ENCODE measurements at regions not wholly inside any gene's neighbourhood (a gene's known extent, or its start where the extent isn't known, plus 50 kb on each side); places are given as distances from the start of the nearest gene placed in this dataset.

GRCh38 chr4:123777373-123777772 is 380.8 kb downstream of the SPRY1 start:
- no peak for DNase-seq

GRCh38 chr4:123783151-123783790 is 386.7 kb downstream of the SPRY1 start:
- DNase-seq: no peak

DNA sequence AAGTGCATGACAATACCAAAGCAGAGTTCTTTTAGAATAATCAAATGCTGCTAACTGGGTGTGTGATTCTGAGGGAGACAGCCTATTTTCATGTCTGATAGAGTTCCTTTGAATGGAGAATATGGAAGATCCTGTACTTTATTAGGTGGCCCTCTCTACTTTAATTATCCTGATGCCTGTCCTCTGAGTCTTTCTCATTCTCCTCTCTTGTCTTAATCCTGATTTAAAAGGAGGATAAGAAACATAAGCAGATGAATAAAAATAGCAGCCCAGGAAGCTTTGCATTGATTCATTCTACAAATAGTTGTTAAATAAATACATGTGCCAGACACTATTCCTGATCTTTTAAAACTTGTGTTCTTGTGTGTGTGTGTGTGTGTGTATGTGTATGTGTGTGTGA is 387.3 kb downstream of the SPRY1 start:
- no peak for DNase-seq

GRCh38 chr4:123784626-123785025 is 388.0 kb downstream of the SPRY1 start:
- no peak for DNase-seq

DNA sequence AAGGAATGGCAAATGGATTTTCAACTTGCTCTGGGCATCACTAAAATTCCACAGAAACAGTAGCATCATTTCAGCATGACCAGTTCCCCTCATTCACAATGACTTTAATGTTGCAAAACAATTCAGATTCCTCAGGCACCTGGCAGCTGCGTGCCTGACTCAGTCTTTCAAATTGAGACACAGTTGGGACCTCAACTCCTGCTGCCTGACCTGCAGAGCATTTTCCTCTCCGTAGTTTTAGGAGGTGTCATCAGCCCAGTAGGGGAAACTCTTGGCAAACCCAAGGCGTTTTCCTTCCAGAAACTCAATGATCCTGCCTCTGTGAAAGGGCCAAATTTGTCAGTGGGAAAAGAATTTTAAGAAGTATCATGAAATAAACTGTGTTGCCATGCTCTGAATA is 388.9 kb downstream of the SPRY1 start:
- DNase-seq: no peak

- DNase-seq: no peak
Measured at GRCh38 chr4:123786163-123786915, 389.7 kb downstream of the SPRY1 start.

GRCh38 chr4:123786920-123787319 is 390.3 kb downstream of the SPRY1 start:
- no peak for DNase-seq

GRCh38 chr4:123787512-123788080 is 391.0 kb downstream of the SPRY1 start:
- DNase-seq: no peak

GRCh38 chr4:123788577-123788976 is 392.0 kb downstream of the SPRY1 start:
- no peak for DNase-seq

DNA sequence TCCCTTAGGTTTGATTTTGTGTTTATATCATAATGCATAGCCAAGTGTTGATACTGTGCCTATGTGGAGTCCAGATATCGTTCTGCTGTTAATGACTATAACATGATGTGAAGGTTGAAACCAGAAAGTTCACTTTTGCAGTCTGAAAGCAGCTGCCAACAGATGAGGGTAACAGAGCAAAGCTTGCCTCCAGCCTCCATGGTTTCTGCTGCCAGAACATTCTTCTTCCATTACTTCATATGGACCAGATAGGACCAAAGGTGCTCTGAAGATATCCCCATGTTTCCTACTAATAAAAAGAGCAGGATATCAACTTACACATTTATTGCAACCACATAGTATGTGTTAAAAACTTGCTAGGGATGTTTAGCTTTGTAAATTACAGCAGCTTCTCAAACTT is 394.1 kb downstream of the SPRY1 start:
- DNase-seq: no peak

DNA sequence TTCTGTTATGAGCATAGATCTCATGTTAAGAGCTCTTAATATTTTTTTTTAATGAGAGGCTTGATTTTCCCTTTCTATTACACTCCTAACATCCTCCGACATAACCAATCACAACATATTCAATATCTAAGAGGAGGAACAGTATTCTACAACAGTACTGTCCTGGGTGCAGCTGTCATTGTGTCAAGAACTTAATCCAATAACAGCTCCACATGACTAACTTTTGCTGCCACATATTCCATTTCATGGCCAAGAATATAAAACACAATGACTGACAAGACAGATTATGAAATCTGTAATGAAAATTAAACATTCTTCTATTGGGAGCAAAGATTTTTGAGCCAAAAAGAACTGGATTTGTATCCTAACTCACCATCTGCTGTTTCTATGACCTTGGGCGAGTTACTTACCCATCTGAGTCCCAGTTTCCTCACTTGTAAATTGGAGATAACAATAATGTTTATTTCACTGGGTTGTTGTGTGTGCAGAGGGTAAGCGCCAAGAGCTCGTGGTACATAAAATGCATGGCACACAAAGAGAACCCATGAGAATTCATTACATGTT is 405.6 kb downstream of the SPRY1 start:
- no peak for DNase-seq

GRCh38 chr4:123802933-123803332 is 406.3 kb downstream of the SPRY1 start:
- DNase-seq: no peak

DNA sequence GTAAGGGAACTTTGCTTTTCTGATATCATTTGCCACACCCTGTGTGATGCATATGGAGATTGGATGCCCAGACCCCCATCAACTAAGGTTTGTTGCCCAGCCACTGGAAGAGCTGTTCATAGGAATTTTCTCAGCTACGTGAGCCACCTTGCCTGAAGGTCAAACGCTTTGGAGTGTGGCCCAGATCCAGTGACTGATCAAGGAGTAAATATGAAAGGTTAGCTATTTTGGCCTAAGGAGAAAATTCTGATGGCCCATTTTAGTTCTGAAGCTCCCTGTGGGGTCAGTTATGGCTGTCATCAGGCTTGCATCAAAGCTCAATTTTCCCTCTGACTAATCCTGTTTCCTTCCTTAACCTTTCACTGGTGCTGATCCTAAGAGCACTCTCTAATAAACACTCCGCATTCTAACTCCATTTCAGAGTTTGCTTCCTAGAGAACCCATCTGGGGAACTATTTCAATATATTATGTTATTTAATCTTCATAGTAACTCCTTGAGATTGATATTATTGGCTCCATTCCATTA is 407.7 kb downstream of the SPRY1 start:
- DNase-seq: no peak

GRCh38 chr4:123806056-123806455 is 409.5 kb downstream of the SPRY1 start:
- DNase-seq: no peak

GRCh38 chr4:123807187-123807586 is 410.6 kb downstream of the SPRY1 start:
- no peak for DNase-seq

GRCh38 chr4:123807866-123808265 is 411.3 kb downstream of the SPRY1 start:
- DNase-seq: no peak

DNA sequence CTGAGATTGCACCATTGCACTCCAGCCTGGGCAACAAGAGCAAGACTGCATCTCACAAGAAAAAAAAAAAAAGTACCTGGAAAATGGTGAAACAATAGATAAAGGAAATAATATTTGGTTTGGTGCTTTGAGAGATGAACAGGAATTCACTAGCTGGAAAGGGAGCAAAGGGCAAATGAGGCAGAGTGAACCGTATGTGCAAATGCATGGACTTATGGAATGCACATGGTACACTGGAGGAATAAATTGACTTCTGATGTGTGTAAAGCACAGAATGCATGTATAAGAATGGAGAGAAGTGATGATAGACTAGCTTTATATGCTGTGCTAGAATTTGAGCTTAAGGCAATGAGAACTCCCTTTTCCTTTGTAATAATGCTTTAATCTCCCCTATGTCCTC is 413.3 kb downstream of the SPRY1 start:
- DNase-seq: no peak

GRCh38 chr4:123812066-123812390 is 415.4 kb downstream of the SPRY1 start:
- DNase-seq: no peak

GRCh38 chr4:123813901-123814300 is 417.3 kb downstream of the SPRY1 start:
- no peak for DNase-seq

- DNase-seq: no peak
Measured at GRCh38 chr4:123816462-123816861, 419.9 kb downstream of the SPRY1 start.

- DNase-seq: no peak
Measured at GRCh38 chr4:123817025-123817688, 420.6 kb downstream of the SPRY1 start.

DNA sequence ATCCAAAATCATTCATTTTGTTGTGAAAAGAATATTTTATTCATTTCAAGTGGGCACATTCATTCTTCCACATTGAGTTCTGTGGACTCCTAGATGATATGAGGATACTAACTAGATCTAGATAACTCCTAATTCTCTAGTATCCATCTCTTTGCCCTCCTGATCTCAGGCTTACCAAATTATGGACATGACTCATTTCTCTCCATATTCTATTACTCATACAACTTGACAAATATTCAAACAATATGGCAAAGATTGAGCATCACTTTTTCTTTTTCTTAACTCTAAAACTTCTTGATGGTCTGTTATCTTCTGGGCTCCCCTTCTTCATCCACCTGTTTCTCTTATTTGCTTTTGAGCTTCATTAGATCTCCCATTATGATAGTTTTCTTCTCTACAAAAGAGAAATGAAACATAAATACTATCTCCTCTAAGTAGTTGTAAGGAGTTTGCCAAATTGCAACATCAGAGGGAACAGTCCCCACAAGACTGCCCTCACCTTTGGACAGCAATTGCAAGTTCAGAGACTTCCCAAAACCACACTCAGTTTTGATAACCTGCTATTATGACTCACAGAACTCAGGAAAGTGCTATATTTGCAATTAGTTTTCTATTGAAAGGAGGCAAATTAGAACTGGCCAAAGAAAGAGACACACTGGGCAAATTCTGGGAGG is 422.9 kb downstream of the SPRY1 start:
- no peak for DNase-seq

GRCh38 chr4:123821861-123822260 is 425.3 kb downstream of the SPRY1 start:
- DNase-seq: no peak
